Cardiac fibroblast (primary cell): ENCODE measurements at regions not wholly inside any gene's neighbourhood (a gene's known extent, or its start where the extent isn't known, plus 50 kb on each side); places are given as distances from the start of the nearest gene placed in this dataset.

Source experiments
- DNase-seq, 2 donors: peaks; one replicate each; pipeline versions ENCODE4 v3.0.0 to v3.0.0-alpha.2; 2010; ENCODE audit warnings: low read depth in 2 of 2
- H3K4me3 ChIP-seq, 2 donors: replicated peaks in 1 of 2; 1 replicate in 1 of 2; 2 replicates in 1 of 2; pipeline ENCODE4 v1.5.1; 2011; ENCODE audit warnings: low read depth in 2 of 2, low read length in 2 of 2, mild to moderate bottlenecking in 2 of 2, moderate library complexity in 1 of 2
- TF ChIP-seq, protein P1 (sequence below): IDR thresholded peaks from one replicate; pipeline ENCODE4 v1.5.1; 2011; ENCODE audit warnings: low read depth, mild to moderate bottlenecking, low read length, inconsistent platforms

- H3K4me3 ChIP-seq: no peak overlapping the region
- TF ChIP-seq, protein P1, sequence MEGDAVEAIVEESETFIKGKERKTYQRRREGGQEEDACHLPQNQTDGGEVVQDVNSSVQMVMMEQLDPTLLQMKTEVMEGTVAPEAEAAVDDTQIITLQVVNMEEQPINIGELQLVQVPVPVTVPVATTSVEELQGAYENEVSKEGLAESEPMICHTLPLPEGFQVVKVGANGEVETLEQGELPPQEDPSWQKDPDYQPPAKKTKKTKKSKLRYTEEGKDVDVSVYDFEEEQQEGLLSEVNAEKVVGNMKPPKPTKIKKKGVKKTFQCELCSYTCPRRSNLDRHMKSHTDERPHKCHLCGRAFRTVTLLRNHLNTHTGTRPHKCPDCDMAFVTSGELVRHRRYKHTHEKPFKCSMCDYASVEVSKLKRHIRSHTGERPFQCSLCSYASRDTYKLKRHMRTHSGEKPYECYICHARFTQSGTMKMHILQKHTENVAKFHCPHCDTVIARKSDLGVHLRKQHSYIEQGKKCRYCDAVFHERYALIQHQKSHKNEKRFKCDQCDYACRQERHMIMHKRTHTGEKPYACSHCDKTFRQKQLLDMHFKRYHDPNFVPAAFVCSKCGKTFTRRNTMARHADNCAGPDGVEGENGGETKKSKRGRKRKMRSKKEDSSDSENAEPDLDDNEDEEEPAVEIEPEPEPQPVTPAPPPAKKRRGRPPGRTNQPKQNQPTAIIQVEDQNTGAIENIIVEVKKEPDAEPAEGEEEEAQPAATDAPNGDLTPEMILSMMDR: no peak
- DNase-seq: no peak
Measured at GRCh38 chr12:118498171-118498570, 121.8 kb downstream of the SUDS3 start.

DNA sequence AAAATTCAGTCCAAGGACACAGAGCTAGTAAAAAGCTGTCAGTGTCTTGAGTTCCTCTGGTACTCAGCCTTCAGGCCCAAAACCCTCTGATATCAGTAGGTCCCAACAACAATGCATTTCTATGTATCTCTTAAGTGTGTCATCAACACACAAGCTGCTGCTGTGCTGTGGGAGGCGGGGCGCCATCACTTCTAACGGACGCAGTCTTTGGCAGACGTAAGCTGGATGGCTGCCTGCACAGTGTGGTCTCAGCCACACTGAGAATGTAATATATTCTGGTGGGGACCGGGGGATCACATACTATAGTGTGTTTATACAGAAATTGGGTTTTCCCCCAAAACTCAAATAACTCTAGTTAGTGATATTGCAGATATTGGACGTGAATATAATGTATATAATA is 123.9 kb downstream of the SUDS3 start:
- no peak overlapping the region for H3K4me3 ChIP-seq
- DNase-seq: no peak
- TF ChIP-seq, protein P1: no peak

DNA sequence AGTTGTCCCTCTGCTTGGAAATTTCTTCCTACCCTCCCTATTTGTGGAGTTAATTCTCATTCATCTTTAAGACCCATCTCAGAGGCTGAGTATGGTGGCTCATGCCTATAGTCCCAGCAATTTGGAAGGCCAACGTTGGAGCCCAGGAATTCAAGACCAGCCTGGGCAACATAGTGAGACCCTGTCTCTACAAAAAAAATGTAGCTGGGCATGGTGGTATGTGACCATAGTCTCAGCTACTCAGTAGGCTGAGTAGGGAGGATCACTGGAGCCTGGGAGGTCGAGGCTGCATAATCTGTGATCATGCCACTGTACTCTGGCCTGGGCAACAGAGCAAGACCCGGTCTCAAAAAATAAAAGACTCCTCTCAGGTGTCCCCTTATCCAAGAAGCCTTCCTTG is 125.1 kb downstream of the SUDS3 start:
- H3K4me3 ChIP-seq: no peak overlapping the region
- TF ChIP-seq, protein P1: no peak
- DNase-seq: no peak

DNA sequence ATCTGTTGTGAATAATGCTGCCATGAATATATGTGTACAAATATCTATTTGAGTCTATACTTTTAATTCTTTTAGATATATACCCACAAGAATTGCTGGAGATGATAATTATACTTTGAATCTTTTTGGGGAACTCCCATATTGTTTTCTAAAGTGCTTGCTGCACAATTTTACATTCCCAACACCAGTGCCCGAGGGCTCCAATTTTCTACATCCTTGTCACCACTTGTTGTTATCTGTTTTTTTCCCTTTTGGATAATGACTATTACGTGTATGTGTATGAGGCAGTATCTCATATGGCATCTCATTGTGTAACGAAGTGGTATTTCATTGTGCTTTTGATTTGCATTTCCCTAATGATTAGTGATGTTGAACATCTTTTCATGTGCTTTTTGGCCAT is 127.1 kb downstream of the SUDS3 start:
- TF ChIP-seq, protein P1: no peak
- no peak overlapping the region for H3K4me3 ChIP-seq
- DNase-seq: no peak

- TF ChIP-seq, protein P1: no peak
- DNase-seq: no peak
- no peak overlapping the region for H3K4me3 ChIP-seq
Measured at GRCh38 chr12:118512669-118513068, 136.3 kb downstream of the SUDS3 start.

- DNase-seq: no peak
- TF ChIP-seq, protein P1: no peak
- H3K4me3 ChIP-seq: no peak overlapping the region
Measured at GRCh38 chr12:118513611-118514010, 137.3 kb downstream of the SUDS3 start.

DNA sequence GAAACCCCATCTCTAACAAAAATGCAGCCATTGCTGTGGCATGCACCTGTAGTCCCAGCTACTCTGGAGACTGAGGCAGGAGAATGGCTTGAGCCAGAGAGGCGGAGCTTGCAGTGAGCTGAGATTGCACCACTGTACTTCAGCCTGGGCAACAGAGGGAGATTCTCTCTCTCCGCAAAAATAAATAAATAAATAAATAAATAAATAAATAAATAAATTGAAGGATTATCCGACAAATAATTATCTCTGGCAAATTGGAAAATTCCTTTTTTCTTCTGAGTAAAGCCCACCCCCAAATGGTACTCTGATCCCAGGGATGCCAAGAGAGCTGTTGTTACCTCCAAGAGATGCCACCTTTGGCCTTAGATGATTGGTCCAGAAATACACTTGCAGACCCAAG is 137.9 kb downstream of the SUDS3 start:
- TF ChIP-seq, protein P1: no peak
- H3K4me3 ChIP-seq: no peak overlapping the region
- DNase-seq: no peak
